ENCODE measurements at regions not wholly inside any gene's neighbourhood (a gene's known extent, or its start where the extent isn't known, plus 50 kb on each side); places are given as distances from the start of the nearest gene placed in this dataset.
A peak's percentile ranks its signal among the peaks of the same experiment; 100 is the strongest.
"Not testable (repeated sequence)": the region's sequence is repeated elsewhere in the genome, so short reads cannot be mapped to it uniquely, and the experiment has no call there.

GRCh38 chr13:21261487-21262216 is 85.2 kb downstream of the MRPL57 start:
- DNase-seq (ENCODE audit: low spot score), result not testable (repeated sequence)

GRCh38 chr13:21263909-21264308 is 87.5 kb downstream of the MRPL57 start:
- not testable (repeated sequence) for DNase-seq (ENCODE audit: low spot score)

GRCh38 chr13:21268485-21268884 is 92.0 kb downstream of the MRPL57 start:
- DNase-seq (ENCODE audit: low spot score), result not testable (repeated sequence)

GRCh38 chr13:21272439-21272838 is 96.0 kb downstream of the MRPL57 start:
- DNase-seq (ENCODE audit: low spot score), result not testable (repeated sequence)

GRCh38 chr13:21274457-21274856 is 98.0 kb downstream of the MRPL57 start:
- not testable (repeated sequence) for DNase-seq (ENCODE audit: low spot score)

GRCh38 chr13:21282065-21282464 is 105.6 kb downstream of the MRPL57 start:
- no peak for DNase-seq (ENCODE audit: low spot score)

- DNase-seq (ENCODE audit: low spot score), result no peak
Observed at GRCh38 chr13:21287331-21287907, 111.0 kb downstream of the MRPL57 start.

GRCh38 chr13:21289475-21289874 is 113.0 kb downstream of the MRPL57 start:
- DNase-seq (ENCODE audit: low spot score), result no peak

GRCh38 chr13:21290442-21291002 is 114.1 kb downstream of the MRPL57 start:
- not testable (repeated sequence) for DNase-seq (ENCODE audit: low spot score)

GRCh38 chr13:21291840-21292239 is 115.4 kb downstream of the MRPL57 start:
- DNase-seq (ENCODE audit: low spot score), result no peak

- DNase-seq (ENCODE audit: low spot score), result not testable (repeated sequence)
Observed at GRCh38 chr13:21296991-21297390, 120.5 kb downstream of the MRPL57 start.

- no peak for DNase-seq (ENCODE audit: low spot score)
Observed at GRCh38 chr13:21297447-21297846, 121.0 kb downstream of the MRPL57 start.

- peak; percentile 88 for DNase-seq (ENCODE audit: low spot score)
Observed at GRCh38 chr13:21297914-21298831, 121.7 kb downstream of the MRPL57 start.

GRCh38 chr13:21304256-21304655 is 127.8 kb downstream of the MRPL57 start:
- no peak for DNase-seq (ENCODE audit: low spot score)

- not testable (repeated sequence) for DNase-seq (ENCODE audit: low spot score)
Observed at GRCh38 chr13:21306300-21307073, 130.0 kb downstream of the MRPL57 start.

- DNase-seq (ENCODE audit: low spot score), result not testable (repeated sequence)
Observed at GRCh38 chr13:21307158-21307557, 130.7 kb downstream of the MRPL57 start.

- no peak for DNase-seq (ENCODE audit: low spot score)
Observed at GRCh38 chr13:21308906-21309305, 132.4 kb downstream of the MRPL57 start.

- DNase-seq (ENCODE audit: low spot score), result no peak
Observed at GRCh38 chr13:21309542-21310172, 133.2 kb downstream of the MRPL57 start.

GRCh38 chr13:21310220-21310619 is 133.8 kb downstream of the MRPL57 start:
- DNase-seq (ENCODE audit: low spot score), result no peak

GRCh38 chr13:21314976-21315375 is 138.5 kb downstream of the MRPL57 start:
- DNase-seq (ENCODE audit: low spot score), result not testable (repeated sequence)

- DNase-seq (ENCODE audit: low spot score), result no peak
Observed at GRCh38 chr13:21316376-21316775, 139.9 kb downstream of the MRPL57 start.

Data from kidney capillary endothelial cell (primary cell).